NB4 (cell line): ENCODE measurements at regions not wholly inside any gene's neighbourhood (a gene's known extent, or its start where the extent isn't known, plus 50 kb on each side); places are given as distances from the start of the nearest gene placed in this dataset.
A peak's percentile ranks its signal among the peaks of the same experiment; 100 is the strongest.

Experiments
- DNase-seq: peaks from one replicate; pipeline ENCODE4 v3.0.0; 2010; ENCODE audit warnings: low read depth
- H3K4me3 ChIP-seq: one replicate; pipeline ENCODE4 v1.5.1; 2011; ENCODE audit warnings: mild to moderate bottlenecking, low read depth, low read length, moderate library complexity
- CTCF ChIP-seq: IDR thresholded peaks from one replicate; pipeline ENCODE4 v1.5.1; 2012; ENCODE audit warnings: low read depth, low read length
- MAX ChIP-seq: IDR thresholded peaks from 2 replicates; pipeline ENCODE4 v1.6.1; 2011; ENCODE audit warnings: low read depth, low read length
- MYC ChIP-seq: IDR thresholded peaks from 2 replicates; pipeline ENCODE4 v1.6.1; 2011; ENCODE audit warnings: low read depth, low read length
- POLR2A ChIP-seq: IDR thresholded peaks from 2 replicates; pipeline ENCODE4 v1.6.1; 2011; ENCODE audit warnings: mild to moderate bottlenecking; ENCODE audit not compliant: insufficient read length; ENCODE audit errors: extremely low read depth

- TF ChIP-seq POLR2A (no peak), MYC (no peak), CTCF (no peak), MAX (no peak)
- DNase-seq = no peak
- H3K4me3 ChIP-seq = no peak overlapping the region
Measured at GRCh38 chr2:22600156-22600555, 784.8 kb upstream of the KLHL29 start.

- DNase-seq = no peak
- no peak overlapping the region for H3K4me3 ChIP-seq
- TF ChIP-seq MAX (no peak), CTCF (no peak)
Measured at GRCh38 chr2:22600999-22601398, 784.0 kb upstream of the KLHL29 start.

GRCh38 chr2:22604136-22604535 is 780.8 kb upstream of the KLHL29 start:
- no peak for DNase-seq
- H3K4me3 ChIP-seq = no peak overlapping the region
- TF ChIP-seq MYC (no peak), POLR2A (no peak), MAX (no peak), CTCF (no peak)

GRCh38 chr2:22616031-22616430 is 768.9 kb upstream of the KLHL29 start:
- no peak for DNase-seq
- TF ChIP-seq POLR2A (no peak), MAX (no peak), MYC (no peak), CTCF (no peak)
- H3K4me3 ChIP-seq = no peak overlapping the region

- no peak for DNase-seq
- no peak overlapping the region for H3K4me3 ChIP-seq
- TF ChIP-seq MAX (no peak), POLR2A (no peak), MYC (no peak), CTCF (no peak)
Measured at GRCh38 chr2:22623620-22624019, 761.4 kb upstream of the KLHL29 start.

GRCh38 chr2:22626621-22627020 is 758.4 kb upstream of the KLHL29 start:
- DNase-seq = peak; percentile 25
- TF ChIP-seq CTCF (peak; percentile 29), MAX (no peak)
- no peak overlapping the region for H3K4me3 ChIP-seq
